ENCODE measurements at regions not wholly inside any gene's neighbourhood (a gene's known extent, or its start where the extent isn't known, plus 50 kb on each side); places are given as distances from the start of the nearest gene placed in this dataset.

DNA sequence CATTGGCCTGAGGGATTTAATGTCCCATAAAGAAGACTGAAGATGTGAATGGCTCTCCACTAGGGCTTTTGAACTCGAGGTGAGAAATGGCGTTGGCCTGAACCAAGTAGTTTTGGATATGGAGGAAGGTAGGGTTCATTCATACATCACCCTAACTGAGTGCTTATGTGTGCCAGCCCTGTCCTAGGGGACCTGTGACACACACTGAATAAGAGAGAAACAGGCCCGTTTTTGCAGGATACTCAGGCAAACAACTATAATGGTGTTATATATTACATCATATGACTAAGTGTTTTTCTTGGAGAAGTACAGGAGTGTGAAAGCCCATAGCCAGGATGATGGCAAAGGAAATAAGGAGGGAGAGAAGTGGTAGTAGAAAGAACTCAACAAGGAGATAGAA, 368.1 kb downstream of the TMEM135 start:
- Histone ChIP-seq H3K4me1 (ENCODE audit: control insufficient read depth, insufficient read depth, low read length) (no peaks in the 10 kb centered on the region), H3K9me3 (ENCODE audit: control insufficient read depth, insufficient read depth, low read length) (no peaks in the 10 kb centered on the region), H3K36me3 (ENCODE audit: control insufficient read depth, insufficient read depth, low read length) (no peaks in the 10 kb centered on the region), H3K4me3 (ENCODE audit: low read depth, low read length) (no peak overlapping the region), H3K9ac (ENCODE audit: low read depth, low read length) (no peak overlapping the region), H3K27me3 (ENCODE audit: control insufficient read depth, insufficient read depth, low read length) (no peaks in the 10 kb centered on the region)

DNA sequence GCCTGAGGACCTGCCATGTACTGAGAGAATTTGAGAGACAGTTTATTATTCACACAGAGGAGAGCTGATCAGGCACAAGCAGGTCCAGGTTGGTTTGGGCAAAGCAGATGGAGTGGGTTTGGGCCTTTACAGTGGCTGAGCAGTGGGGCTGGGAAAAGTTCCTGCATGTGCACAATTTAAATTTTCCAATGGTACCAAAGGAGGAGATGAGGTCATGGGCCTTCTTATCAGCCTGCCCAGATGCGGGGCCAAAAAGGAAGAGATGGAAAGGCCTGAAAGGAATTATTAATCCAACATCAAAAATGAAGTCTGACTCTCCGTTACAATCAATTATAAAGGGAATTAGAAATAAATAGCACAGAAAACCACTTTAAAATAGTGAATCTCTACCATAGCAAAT, 367.6 kb downstream of the TMEM135 start:
- H3K4me3 ChIP-seq (ENCODE audit: low read depth, low read length) = no peak overlapping the region
- no peaks in the 10 kb centered on the region for H3K9me3 ChIP-seq (ENCODE audit: control insufficient read depth, insufficient read depth, low read length)
- H3K9ac ChIP-seq (ENCODE audit: low read depth, low read length) = no peak overlapping the region
- H3K4me1 ChIP-seq (ENCODE audit: control insufficient read depth, insufficient read depth, low read length) = no peaks in the 10 kb centered on the region
- H3K36me3 ChIP-seq (ENCODE audit: control insufficient read depth, insufficient read depth, low read length) = no peaks in the 10 kb centered on the region
- no peaks in the 10 kb centered on the region for H3K27me3 ChIP-seq (ENCODE audit: control insufficient read depth, insufficient read depth, low read length)

DNA sequence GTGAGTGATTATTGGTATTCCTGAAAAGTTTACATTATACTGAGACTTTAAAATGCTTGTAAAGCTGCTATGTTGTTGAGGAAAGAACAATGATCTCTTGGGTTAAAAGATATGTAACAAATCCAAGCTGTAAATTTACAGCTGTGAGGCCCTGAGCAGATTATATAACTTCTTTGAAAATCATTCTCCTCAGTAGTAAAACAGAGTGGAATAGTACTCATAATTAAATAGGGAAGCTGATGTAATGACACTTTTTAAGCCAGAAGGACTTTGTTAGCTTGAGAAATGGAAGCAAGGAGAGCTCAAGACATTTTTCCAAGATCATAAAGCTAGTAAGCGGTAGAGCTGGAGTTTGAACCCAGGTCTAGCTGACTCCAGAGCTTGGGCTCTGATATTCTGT, 363.9 kb downstream of the TMEM135 start:
- no peak overlapping the region for H3K9ac ChIP-seq (ENCODE audit: low read depth, low read length)
- no peaks in the 10 kb centered on the region for H3K9me3 ChIP-seq (ENCODE audit: control insufficient read depth, insufficient read depth, low read length)
- no peak overlapping the region for H3K4me3 ChIP-seq (ENCODE audit: low read depth, low read length)
- H3K4me1 ChIP-seq (ENCODE audit: control insufficient read depth, insufficient read depth, low read length) = no peaks in the 10 kb centered on the region
- no peaks in the 10 kb centered on the region for H3K36me3 ChIP-seq (ENCODE audit: control insufficient read depth, insufficient read depth, low read length)
- H3K27me3 ChIP-seq (ENCODE audit: control insufficient read depth, insufficient read depth, low read length) = no peaks in the 10 kb centered on the region

DNA sequence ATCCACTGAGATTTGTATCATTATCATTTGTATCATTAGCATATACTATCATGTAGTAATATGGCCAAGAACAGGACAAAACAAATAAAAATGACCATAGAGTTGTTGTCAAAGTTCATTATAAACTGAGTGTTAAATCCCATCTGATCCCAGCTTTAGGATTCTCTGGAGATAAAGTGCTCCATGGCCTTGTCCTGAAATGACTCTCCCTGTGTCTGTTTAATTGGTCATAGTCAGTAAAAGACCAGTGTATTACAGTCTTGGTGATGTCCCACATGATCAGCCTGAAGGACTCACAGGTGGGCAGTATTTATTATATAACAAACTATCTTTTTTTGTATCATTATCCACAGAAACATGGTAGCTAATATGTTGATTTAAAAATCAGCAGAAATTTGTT, 361.6 kb downstream of the TMEM135 start:
- Histone ChIP-seq H3K4me1 (ENCODE audit: control insufficient read depth, insufficient read depth, low read length) (no peaks in the 10 kb centered on the region), H3K36me3 (ENCODE audit: control insufficient read depth, insufficient read depth, low read length) (no peaks in the 10 kb centered on the region), H3K4me3 (ENCODE audit: low read depth, low read length) (no peak overlapping the region), H3K27me3 (ENCODE audit: control insufficient read depth, insufficient read depth, low read length) (no peaks in the 10 kb centered on the region), H3K9me3 (ENCODE audit: control insufficient read depth, insufficient read depth, low read length) (no peaks in the 10 kb centered on the region), H3K9ac (ENCODE audit: low read depth, low read length) (no peak overlapping the region)

DNA sequence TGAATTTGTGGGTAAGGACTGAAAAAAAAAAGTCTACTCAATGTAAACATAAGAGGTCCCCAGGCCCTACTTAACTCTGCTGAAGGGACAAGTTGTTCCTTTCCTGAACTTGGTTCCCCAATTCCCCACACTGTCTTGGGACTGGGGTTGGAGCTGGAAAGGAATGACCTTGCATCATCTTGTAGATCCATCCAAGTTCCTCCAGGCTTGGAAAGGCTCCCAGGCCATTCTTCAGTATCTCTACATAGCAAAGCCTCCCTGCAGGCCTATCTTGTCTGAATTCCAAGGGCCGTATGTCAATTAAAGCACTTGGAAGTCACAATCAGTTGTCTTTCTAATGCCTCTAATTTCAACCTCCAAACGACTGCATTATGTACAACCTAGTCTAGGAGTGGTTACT, 361.2 kb downstream of the TMEM135 start:
- H3K4me1 ChIP-seq (ENCODE audit: control insufficient read depth, insufficient read depth, low read length) = no peaks in the 10 kb centered on the region
- H3K9ac ChIP-seq (ENCODE audit: low read depth, low read length) = no peak overlapping the region
- no peaks in the 10 kb centered on the region for H3K36me3 ChIP-seq (ENCODE audit: control insufficient read depth, insufficient read depth, low read length)
- no peak overlapping the region for H3K4me3 ChIP-seq (ENCODE audit: low read depth, low read length)
- H3K9me3 ChIP-seq (ENCODE audit: control insufficient read depth, insufficient read depth, low read length) = no peaks in the 10 kb centered on the region
- no peaks in the 10 kb centered on the region for H3K27me3 ChIP-seq (ENCODE audit: control insufficient read depth, insufficient read depth, low read length)

DNA sequence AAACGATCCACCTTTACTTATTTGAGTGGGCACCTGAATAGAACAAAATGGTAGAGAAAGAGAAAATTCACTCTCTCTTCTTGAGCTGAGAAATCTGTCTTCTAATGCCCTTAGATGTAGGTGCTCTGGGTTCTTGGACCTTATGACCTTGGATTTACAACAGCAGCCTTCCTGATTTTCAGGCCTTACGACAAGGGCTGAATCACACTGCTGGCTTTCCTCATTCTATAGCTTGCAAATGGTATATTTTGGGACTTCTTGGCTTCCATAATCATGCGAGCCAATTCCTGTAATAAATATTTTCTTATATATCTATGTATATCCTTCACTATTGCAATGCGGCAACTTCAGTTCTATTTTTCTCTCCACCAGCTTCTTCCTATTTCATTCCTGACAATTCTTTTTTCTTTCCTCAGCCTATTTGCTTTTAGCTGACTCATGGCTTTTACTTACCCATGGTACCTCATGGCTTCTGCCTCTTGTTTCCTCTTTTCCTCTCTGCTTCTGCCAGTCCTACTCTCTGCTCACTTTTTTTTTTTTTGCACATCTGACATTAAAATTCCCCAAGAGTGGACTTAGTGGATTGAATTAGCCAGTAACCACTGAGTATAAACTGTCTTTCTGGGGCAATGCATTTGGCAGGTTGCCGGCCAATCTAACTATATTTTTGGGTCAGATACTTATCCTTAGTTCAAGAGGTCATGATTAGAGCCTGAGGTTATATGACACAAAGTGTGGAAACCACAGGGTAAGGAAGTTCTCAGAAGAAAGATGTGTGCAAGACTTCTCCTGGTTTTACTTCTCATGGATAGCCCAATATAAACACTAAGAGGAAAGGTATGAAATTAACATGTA, 359.5 kb downstream of the TMEM135 start:
- no peaks in the 10 kb centered on the region for H3K4me1 ChIP-seq (ENCODE audit: control insufficient read depth, insufficient read depth, low read length)
- H3K9me3 ChIP-seq (ENCODE audit: control insufficient read depth, insufficient read depth, low read length) = no peaks in the 10 kb centered on the region
- H3K36me3 ChIP-seq (ENCODE audit: control insufficient read depth, insufficient read depth, low read length) = no peaks in the 10 kb centered on the region
- no peak overlapping the region for H3K4me3 ChIP-seq (ENCODE audit: low read depth, low read length)
- no peaks in the 10 kb centered on the region for H3K27me3 ChIP-seq (ENCODE audit: control insufficient read depth, insufficient read depth, low read length)
- no peak overlapping the region for H3K9ac ChIP-seq (ENCODE audit: low read depth, low read length)

DNA sequence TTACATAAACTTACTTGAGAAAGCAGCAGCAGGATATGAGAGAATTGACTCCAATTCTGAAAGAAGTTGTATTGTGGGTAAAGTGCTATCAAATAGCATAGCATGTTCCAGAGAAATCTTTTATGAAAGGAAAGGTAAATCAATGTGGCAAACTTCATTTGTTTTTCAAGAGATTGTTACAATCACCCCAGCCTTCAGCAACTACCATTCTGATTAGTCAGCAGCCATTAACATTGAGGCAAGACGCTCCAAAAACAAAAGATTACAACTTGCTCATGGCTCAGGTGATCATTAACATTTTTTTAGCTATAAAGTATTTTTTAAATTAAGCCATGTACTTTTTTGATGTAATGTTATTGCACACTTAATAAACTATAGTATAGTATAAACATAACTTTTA, 357.2 kb downstream of the TMEM135 start:
- no peak overlapping the region for H3K4me3 ChIP-seq (ENCODE audit: low read depth, low read length)
- no peaks in the 10 kb centered on the region for H3K4me1 ChIP-seq (ENCODE audit: control insufficient read depth, insufficient read depth, low read length)
- H3K27me3 ChIP-seq (ENCODE audit: control insufficient read depth, insufficient read depth, low read length) = no peaks in the 10 kb centered on the region
- H3K9me3 ChIP-seq (ENCODE audit: control insufficient read depth, insufficient read depth, low read length) = no peaks in the 10 kb centered on the region
- no peak overlapping the region for H3K9ac ChIP-seq (ENCODE audit: low read depth, low read length)
- no peaks in the 10 kb centered on the region for H3K36me3 ChIP-seq (ENCODE audit: control insufficient read depth, insufficient read depth, low read length)

DNA sequence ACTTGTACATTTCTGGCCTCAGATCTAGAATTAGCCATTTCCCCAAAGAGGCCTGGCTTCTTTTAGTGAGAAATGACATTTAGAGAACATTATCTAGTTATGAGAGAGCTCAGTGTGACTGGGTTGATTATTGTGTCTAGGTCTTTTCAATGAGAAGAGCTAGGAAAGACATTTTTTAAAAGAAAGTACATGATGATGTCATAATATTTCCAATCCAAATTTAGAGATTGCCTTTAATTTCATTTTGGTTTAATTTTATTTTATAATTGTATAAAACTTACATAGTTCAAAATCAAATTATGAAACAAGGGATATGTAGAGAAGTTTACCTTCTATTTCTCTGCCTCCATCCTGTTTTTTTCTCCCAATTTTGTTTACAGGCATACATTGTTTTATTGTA, 354.9 kb downstream of the TMEM135 start:
- H3K27me3 ChIP-seq (ENCODE audit: control insufficient read depth, insufficient read depth, low read length) = no peaks in the 10 kb centered on the region
- H3K36me3 ChIP-seq (ENCODE audit: control insufficient read depth, insufficient read depth, low read length) = no peaks in the 10 kb centered on the region
- no peaks in the 10 kb centered on the region for H3K4me1 ChIP-seq (ENCODE audit: control insufficient read depth, insufficient read depth, low read length)
- no peak overlapping the region for H3K9ac ChIP-seq (ENCODE audit: low read depth, low read length)
- H3K9me3 ChIP-seq (ENCODE audit: control insufficient read depth, insufficient read depth, low read length) = no peaks in the 10 kb centered on the region
- no peak overlapping the region for H3K4me3 ChIP-seq (ENCODE audit: low read depth, low read length)

DNA sequence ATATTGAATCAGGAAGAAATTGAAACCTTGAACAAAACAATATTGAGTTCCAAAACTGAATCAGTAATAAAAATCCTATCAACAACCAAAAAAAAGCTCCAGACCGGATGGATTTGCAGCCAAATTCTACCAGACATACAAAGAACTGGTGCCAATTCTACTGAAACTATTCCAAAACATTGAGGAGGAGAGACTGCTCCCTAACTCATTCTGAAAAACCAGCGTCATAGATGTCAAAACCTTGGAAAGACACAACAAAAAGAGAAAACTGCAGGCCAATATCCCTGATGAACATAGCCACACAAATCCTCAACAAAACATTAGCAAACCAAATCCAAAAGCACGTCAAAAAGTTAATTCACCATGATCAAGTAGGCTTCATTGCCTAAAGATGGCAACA, 353.8 kb downstream of the TMEM135 start:
- no peaks in the 10 kb centered on the region for H3K27me3 ChIP-seq (ENCODE audit: control insufficient read depth, insufficient read depth, low read length)
- H3K4me1 ChIP-seq (ENCODE audit: control insufficient read depth, insufficient read depth, low read length) = no peaks in the 10 kb centered on the region
- H3K4me3 ChIP-seq (ENCODE audit: low read depth, low read length) = no peak overlapping the region
- no peak overlapping the region for H3K9ac ChIP-seq (ENCODE audit: low read depth, low read length)
- no peaks in the 10 kb centered on the region for H3K9me3 ChIP-seq (ENCODE audit: control insufficient read depth, insufficient read depth, low read length)
- H3K36me3 ChIP-seq (ENCODE audit: control insufficient read depth, insufficient read depth, low read length) = no peaks in the 10 kb centered on the region

DNA sequence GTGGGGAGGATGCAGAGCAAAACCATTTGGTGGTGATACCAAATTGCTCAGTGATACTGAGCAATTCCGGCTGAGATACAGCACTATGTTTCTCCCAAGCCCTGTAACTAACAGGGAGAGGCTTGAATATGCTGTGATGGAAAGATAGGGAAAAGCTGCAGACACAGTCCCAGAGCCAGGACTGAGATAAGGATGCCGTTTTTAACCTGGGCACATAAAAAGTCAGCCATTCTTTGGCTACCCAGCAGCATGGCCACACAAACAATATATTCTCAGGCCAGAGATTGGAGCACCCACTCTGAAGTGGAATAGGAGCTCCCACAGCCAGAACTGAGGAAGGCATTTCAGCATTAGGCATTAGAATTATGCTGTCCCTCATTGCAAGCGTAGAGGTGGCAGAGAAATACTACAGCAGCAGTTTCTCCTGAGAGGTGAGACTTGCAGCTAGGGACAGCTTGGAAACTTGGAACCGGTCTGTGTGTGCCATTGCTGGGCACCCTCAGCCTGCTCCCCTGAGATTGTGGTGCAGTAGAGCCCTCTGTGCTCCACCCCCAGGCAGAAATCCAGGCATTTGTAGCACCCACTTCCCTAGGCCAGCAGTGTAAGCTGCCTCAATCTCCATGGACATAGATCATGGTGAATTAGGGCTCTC, 346.5 kb downstream of the TMEM135 start:
- Histone ChIP-seq H3K36me3 (ENCODE audit: control insufficient read depth, insufficient read depth, low read length) (no peaks in the 10 kb centered on the region), H3K4me3 (ENCODE audit: low read depth, low read length) (no peak overlapping the region), H3K9ac (ENCODE audit: low read depth, low read length) (no peak overlapping the region), H3K27me3 (ENCODE audit: control insufficient read depth, insufficient read depth, low read length) (no peaks in the 10 kb centered on the region), H3K4me1 (ENCODE audit: control insufficient read depth, insufficient read depth, low read length) (no peaks in the 10 kb centered on the region), H3K9me3 (ENCODE audit: control insufficient read depth, insufficient read depth, low read length) (no peaks in the 10 kb centered on the region)

DNA sequence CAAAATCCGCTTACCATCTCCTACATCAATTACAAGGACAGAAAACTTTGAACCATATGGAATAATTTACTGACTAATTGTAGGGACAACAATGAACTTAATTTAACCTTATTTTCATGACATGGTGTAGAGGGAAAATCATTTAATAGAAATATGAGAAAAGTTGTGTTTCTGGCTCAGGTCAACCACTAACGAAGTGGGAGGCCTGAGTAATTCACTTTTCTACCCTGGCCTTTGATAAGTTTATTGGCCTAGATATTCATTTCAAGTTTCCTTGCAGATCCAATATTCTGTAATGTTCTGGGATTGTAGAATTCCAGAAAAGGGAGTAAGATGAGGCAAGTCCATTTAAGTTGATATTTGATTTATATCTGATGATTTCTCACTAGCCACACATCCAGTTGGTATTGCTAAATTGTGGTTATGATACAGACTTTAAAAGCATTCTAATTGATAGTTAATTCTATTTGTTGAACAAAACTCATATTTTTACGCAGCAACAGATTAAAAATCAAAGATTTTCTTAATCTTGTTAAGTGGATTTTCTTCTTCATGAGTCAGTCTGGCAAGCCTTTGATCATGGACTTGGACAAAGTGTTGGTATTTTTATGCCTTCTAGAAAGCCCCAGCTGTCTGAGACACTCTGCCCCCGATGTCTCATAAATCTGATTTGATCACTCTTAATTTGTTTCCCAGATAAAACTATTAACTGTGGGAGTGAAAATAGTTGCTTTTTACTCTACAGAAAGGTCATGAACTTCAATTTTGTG, 336.5 kb downstream of the TMEM135 start:
- no peaks in the 10 kb centered on the region for H3K27me3 ChIP-seq (ENCODE audit: control insufficient read depth, insufficient read depth, low read length)
- H3K9ac ChIP-seq (ENCODE audit: low read depth, low read length) = no peak overlapping the region
- no peaks in the 10 kb centered on the region for H3K9me3 ChIP-seq (ENCODE audit: control insufficient read depth, insufficient read depth, low read length)

More for the DNA sequence above, 336.5 kb downstream of the TMEM135 start:
- Histone ChIP-seq H3K36me3 (ENCODE audit: control insufficient read depth, insufficient read depth, low read length) (no peaks in the 10 kb centered on the region), H3K4me3 (ENCODE audit: low read depth, low read length) (no peak overlapping the region), H3K4me1 (ENCODE audit: control insufficient read depth, insufficient read depth, low read length) (no peaks in the 10 kb centered on the region)

Measured in iPS-15b (cell line).